HEK293T (cell line): ENCODE measurements at regions not wholly inside any gene's neighbourhood (a gene's known extent, or its start where the extent isn't known, plus 50 kb on each side); places are given as distances from the start of the nearest gene placed in this dataset.

Experiments used
- CTCF ChIA-PET: fragments of 350-600 bp; formaldehyde crosslinking; extraction: SDS; loops from one replicate; lab custom pipeline; 2021; ENCODE audit warnings: antibody characterized with exemption, inconsistent platforms; lab: Yijun Ruan, JAX
- POLR2A ChIA-PET: fragments of 350-600 bp; formaldehyde crosslinking; extraction: SDS; loops from one replicate; lab custom pipeline; 2020; ENCODE audit warnings: antibody characterized with exemption, inconsistent platforms; lab: Yijun Ruan, JAX
- DNase-seq: peaks from one replicate; pipeline ENCODE4 v3.0.0; 2012; ENCODE audit warnings: mixed read lengths; ENCODE audit errors: extremely low spot score
- ARNT ChIP-seq: fragments of 450-650 bp; IDR thresholded peaks from 2 replicates; pipeline ENCODE4 v1.6.1; 2017; ENCODE audit warnings: mild to moderate bottlenecking
- BHLHE40 ChIP-seq: fragments of 450-650 bp; IDR thresholded peaks from 2 replicates; pipeline ENCODE4 v1.6.1; 2016; ENCODE audit warnings: mild to moderate bottlenecking, moderate library complexity, borderline replicate concordance
- CTBP1 ChIP-seq: fragments of 450-650 bp; IDR thresholded peaks from 2 replicates; pipeline ENCODE4 v1.6.1; 2016; ENCODE audit warnings: borderline replicate concordance
- ELF4 ChIP-seq: fragments of 450-650 bp; IDR thresholded peaks from 2 replicates; pipeline ENCODE4 v1.6.1; 2017; ENCODE audit warnings: antibody characterized with exemption
- FOXA1 ChIP-seq: fragments of 450-650 bp; IDR thresholded peaks from 2 replicates; pipeline ENCODE4 v1.6.1; 2016; ENCODE audit warnings: mild to moderate bottlenecking
- FOXK2 ChIP-seq: fragments of 450-650 bp; IDR thresholded peaks from 2 replicates; pipeline ENCODE4 v1.6.1; 2016; ENCODE audit warnings: mild to moderate bottlenecking
- FOXM1 ChIP-seq: fragments of 450-650 bp; IDR thresholded peaks from 2 replicates; pipeline ENCODE4 v1.6.1; 2017; ENCODE audit warnings: mild to moderate bottlenecking, borderline replicate concordance
- HDGF ChIP-seq: fragments of 450-650 bp; IDR thresholded peaks from 2 replicates; pipeline ENCODE4 v1.6.1; 2017; ENCODE audit warnings: antibody characterized with exemption, borderline replicate concordance
- L3MBTL2 ChIP-seq: fragments of 450-650 bp; conservative IDR thresholded peaks from 2 replicates; pipeline ENCODE4 v1.6.1; 2016; ENCODE audit warnings: mild to moderate bottlenecking
- LEF1 ChIP-seq: fragments of 450-650 bp; IDR thresholded peaks from 2 replicates; pipeline ENCODE4 v1.6.1; 2017; ENCODE audit warnings: mild to moderate bottlenecking, borderline replicate concordance
- NFRKB ChIP-seq: fragments of 450-650 bp; IDR thresholded peaks from 2 replicates; pipeline ENCODE4 v1.6.1; 2016; ENCODE audit warnings: mild to moderate bottlenecking, moderate library complexity
- PKNOX1 ChIP-seq: fragments of 450-650 bp; IDR thresholded peaks from 2 replicates; pipeline ENCODE4 v1.6.1; 2016
- SP1 ChIP-seq: fragments of 450-650 bp; IDR thresholded peaks from 2 replicates; pipeline ENCODE4 v1.6.1; 2017
- SUZ12 ChIP-seq: fragments of 450-650 bp; IDR thresholded peaks from 2 replicates; pipeline ENCODE4 v1.6.1; 2016; ENCODE audit warnings: mild to moderate bottlenecking
- TARDBP ChIP-seq: fragments of 450-650 bp; IDR thresholded peaks from 2 replicates; pipeline ENCODE4 v1.6.1; 2016
- ZNF384 ChIP-seq: fragments of 450-650 bp; IDR thresholded peaks from 2 replicates; pipeline ENCODE4 v1.6.1; 2016

- TF ChIP-seq FOXA1: no peak
- TF ChIP-seq SP1: no peak
- no peak for TF ChIP-seq FOXK2
- no peak for TF ChIP-seq ARNT
- TF ChIP-seq CTBP1: no peak
- TF ChIP-seq BHLHE40: no peak
- no peak for TF ChIP-seq FOXM1
- TF ChIP-seq ZNF384: no peak
- TF ChIP-seq TARDBP: no peak
- TF ChIP-seq L3MBTL2: no peak
- TF ChIP-seq ELF4: no peak
- TF ChIP-seq LEF1: no peak
- ChIA-PET CTCF (no interaction called here), POLR2A (no interaction called here)
- no peak for DNase-seq
Observed at GRCh38 chr18:64403784-64404503, 255.1 kb upstream of the LINC00305 start.

- no peak for DNase-seq
- no peak for TF ChIP-seq LEF1
- TF ChIP-seq FOXA1: no peak
- TF ChIP-seq HDGF: no peak
- no peak for TF ChIP-seq ARNT
- TF ChIP-seq SP1: no peak
- no peak for TF ChIP-seq BHLHE40
- ChIA-PET POLR2A (no interaction called here), CTCF (no interaction called here)
Observed at GRCh38 chr18:64402636-64403035, 253.7 kb upstream of the LINC00305 start.

GRCh38 chr18:64401268-64402060 is 252.6 kb upstream of the LINC00305 start:
- no peak for TF ChIP-seq SUZ12
- no peak for TF ChIP-seq CTBP1
- TF ChIP-seq TARDBP: no peak
- no peak for DNase-seq
- CTCF ChIA-PET: no interaction called here
- POLR2A ChIA-PET: no interaction called here

GRCh38 chr18:64399566-64399965 is 250.7 kb upstream of the LINC00305 start:
- no peak for TF ChIP-seq ARNT
- TF ChIP-seq FOXA1: no peak
- TF ChIP-seq SUZ12: no peak
- no peak for TF ChIP-seq ELF4
- no peak for DNase-seq
- POLR2A ChIA-PET: no interaction called here
- CTCF ChIA-PET: no interaction called here

GRCh38 chr18:64398320-64398719 is 249.4 kb upstream of the LINC00305 start:
- ChIA-PET POLR2A (no interaction called here), CTCF (no interaction called here)
- TF ChIP-seq L3MBTL2: no peak
- TF ChIP-seq FOXK2: no peak
- no peak for TF ChIP-seq NFRKB
- no peak for TF ChIP-seq HDGF
- TF ChIP-seq SUZ12: no peak
- TF ChIP-seq PKNOX1: no peak
- no peak for TF ChIP-seq ELF4
- no peak for TF ChIP-seq LEF1
- TF ChIP-seq BHLHE40: no peak
- TF ChIP-seq ARNT: no peak
- no peak for DNase-seq

GRCh38 chr18:64392202-64392601 is 243.3 kb upstream of the LINC00305 start:
- POLR2A ChIA-PET: no interaction called here
- no peak for DNase-seq
- no peak for TF ChIP-seq BHLHE40
- no peak for TF ChIP-seq PKNOX1
- TF ChIP-seq ZNF384: no peak
- TF ChIP-seq FOXA1: no peak
- TF ChIP-seq FOXM1: no peak
- no peak for TF ChIP-seq ELF4
- TF ChIP-seq NFRKB: no peak
- no peak for TF ChIP-seq HDGF
- no peak for TF ChIP-seq L3MBTL2
- CTCF ChIA-PET: no interaction called here

GRCh38 chr18:64384101-64384500 is 235.2 kb upstream of the LINC00305 start:
- POLR2A ChIA-PET: no interaction called here

GRCh38 chr18:64380117-64380516 is 231.2 kb upstream of the LINC00305 start:
- ChIA-PET POLR2A (no interaction called here), CTCF (no interaction called here)
- TF ChIP-seq LEF1 (no peak), CTBP1 (no peak), FOXM1 (no peak), BHLHE40 (no peak), HDGF (no peak), FOXK2 (no peak), SP1 (no peak), SUZ12 (no peak), NFRKB (no peak), ELF4 (no peak), PKNOX1 (no peak), FOXA1 (no peak), TARDBP (no peak), ARNT (no peak), L3MBTL2 (no peak), ZNF384 (no peak)
- no peak for DNase-seq

More at GRCh38 chr18:64384101-64384500, 235.2 kb upstream of the LINC00305 start:
- CTCF ChIA-PET: no interaction called here
- no peak for DNase-seq
- no peak for TF ChIP-seq HDGF
- TF ChIP-seq CTBP1: no peak
